ENCODE measurements at regions not wholly inside any gene's neighbourhood (a gene's known extent, or its start where the extent isn't known, plus 50 kb on each side); places are given as distances from the start of the nearest gene placed in this dataset.

GRCh38 chr9:13487071-13487470 lies 207.6 kb upstream of the MPDZ start:
- TF ChIP-seq CTCF (tag by site-specific recombination; IDR thresholded peaks at IDR 0.05) (no peak), ZNF114 (tag by site-specific recombination; IDR thresholded peaks at IDR 0.05) (no peak), ZNF785 (tag by site-specific recombination; IDR thresholded peaks at IDR 0.05) (no peak), ZNF48 (tag by site-specific recombination; IDR thresholded peaks at IDR 0.05) (no peak), ZNF274 (IDR thresholded peaks at IDR 0.05; ENCODE audit: low read length) (no peak), ZNF274 (tag by site-specific recombination; IDR thresholded peaks at IDR 0.05; ENCODE audit: borderline replicate concordance) (no peak), YY1 (tag by site-specific recombination; IDR thresholded peaks at IDR 0.05) (no peak), ZNF214 (tag by site-specific recombination; IDR thresholded peaks at IDR 0.05; ENCODE audit: borderline replicate concordance) (no peak), ZNF580 (tag by site-specific recombination; IDR thresholded peaks at IDR 0.05) (no peak), ZNF239 (tag by site-specific recombination; IDR thresholded peaks at IDR 0.05) (no peak), ZBTB11 (tag by site-specific recombination; conservative IDR thresholded peaks at IDR 0.05; ENCODE audit: low read depth) (no peak), ZFP69B (tag by site-specific recombination; IDR thresholded peaks at IDR 0.05) (no peak), ZNF146 (tag by site-specific recombination; IDR thresholded peaks at IDR 0.05) (no peak), OSR2 (tag by site-specific recombination; IDR thresholded peaks at IDR 0.05) (no peak)

All from HEK293 (cell line).